ENCODE measurements at regions not wholly inside any gene's neighbourhood (a gene's known extent, or its start where the extent isn't known, plus 50 kb on each side); places are given as distances from the start of the nearest gene placed in this dataset.

DNA sequence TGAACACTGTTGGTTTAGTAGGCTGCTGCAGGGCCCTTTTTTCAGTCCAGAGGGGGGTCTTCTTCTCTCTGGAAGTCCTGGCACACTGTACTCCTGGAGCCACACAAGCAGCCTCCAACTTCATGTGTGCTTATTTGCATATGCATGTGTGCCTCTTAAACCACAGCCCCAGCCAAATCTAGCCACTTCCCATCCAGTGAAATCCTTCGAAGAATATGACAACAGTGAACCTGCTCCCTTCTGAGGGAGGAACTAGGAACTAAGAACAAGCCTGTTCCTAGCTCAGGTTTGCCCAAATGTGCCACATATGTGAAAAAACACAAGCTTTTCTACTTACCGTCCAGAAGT lies 348.5 kb downstream of the FOXO1 start:
- Histone ChIP-seq H3K27me3 (ENCODE audit: control insufficient read depth, insufficient read depth, low read length) (no peaks in the 10 kb centered on the region), H3K9me3 (ENCODE audit: control insufficient read depth, insufficient read depth, low read depth, low read length) (no peaks in the 10 kb centered on the region), H3K4me2 (ENCODE audit: extremely low read depth, insufficient read depth, low read length) (no peak overlapping the region), H3K79me2 (ENCODE audit: control insufficient read depth, insufficient read depth, low read length) (no peaks in the 10 kb centered on the region), H3K4me1 (ENCODE audit: control insufficient read depth, extremely low read depth, insufficient read depth, low read length) (no peaks in the 10 kb centered on the region), H2AFZ (ENCODE audit: low read length) (no peak overlapping the region), H3K4me3 (replicated peaks in 1 of 4; ENCODE audit: control extremely low read depth in 1 of 4, insufficient read depth in 1 of 4, low read depth in 3 of 4, low read length in 4 of 4) (no peak overlapping the region), H3K27ac (ENCODE audit: insufficient read depth, low read length) (no peak overlapping the region), H4K20me1 (ENCODE audit: control insufficient read depth, extremely low read depth, insufficient read depth, low read length) (no peaks in the 10 kb centered on the region), H3K9ac (ENCODE audit: insufficient read depth, low read length) (no peak overlapping the region), H3K36me3 (ENCODE audit: control insufficient read depth, insufficient read depth, low read length) (no peaks in the 10 kb centered on the region)
- no peak for DNase-seq (ENCODE audit: low read depth in 2 of 2)
- TF ChIP-seq, protein P1, sequence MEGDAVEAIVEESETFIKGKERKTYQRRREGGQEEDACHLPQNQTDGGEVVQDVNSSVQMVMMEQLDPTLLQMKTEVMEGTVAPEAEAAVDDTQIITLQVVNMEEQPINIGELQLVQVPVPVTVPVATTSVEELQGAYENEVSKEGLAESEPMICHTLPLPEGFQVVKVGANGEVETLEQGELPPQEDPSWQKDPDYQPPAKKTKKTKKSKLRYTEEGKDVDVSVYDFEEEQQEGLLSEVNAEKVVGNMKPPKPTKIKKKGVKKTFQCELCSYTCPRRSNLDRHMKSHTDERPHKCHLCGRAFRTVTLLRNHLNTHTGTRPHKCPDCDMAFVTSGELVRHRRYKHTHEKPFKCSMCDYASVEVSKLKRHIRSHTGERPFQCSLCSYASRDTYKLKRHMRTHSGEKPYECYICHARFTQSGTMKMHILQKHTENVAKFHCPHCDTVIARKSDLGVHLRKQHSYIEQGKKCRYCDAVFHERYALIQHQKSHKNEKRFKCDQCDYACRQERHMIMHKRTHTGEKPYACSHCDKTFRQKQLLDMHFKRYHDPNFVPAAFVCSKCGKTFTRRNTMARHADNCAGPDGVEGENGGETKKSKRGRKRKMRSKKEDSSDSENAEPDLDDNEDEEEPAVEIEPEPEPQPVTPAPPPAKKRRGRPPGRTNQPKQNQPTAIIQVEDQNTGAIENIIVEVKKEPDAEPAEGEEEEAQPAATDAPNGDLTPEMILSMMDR (conservative IDR thresholded peaks at IDR 0.05 in 1 of 2, IDR thresholded peaks at IDR 0.05 in 1 of 2; ENCODE audit: low read depth in 1 of 2, low read length in 2 of 2): no peak
- TF ChIP-seq EZH2 (IDR thresholded peaks at IDR 0.05; ENCODE audit: low read length, missing control alignments): no peak

DNA sequence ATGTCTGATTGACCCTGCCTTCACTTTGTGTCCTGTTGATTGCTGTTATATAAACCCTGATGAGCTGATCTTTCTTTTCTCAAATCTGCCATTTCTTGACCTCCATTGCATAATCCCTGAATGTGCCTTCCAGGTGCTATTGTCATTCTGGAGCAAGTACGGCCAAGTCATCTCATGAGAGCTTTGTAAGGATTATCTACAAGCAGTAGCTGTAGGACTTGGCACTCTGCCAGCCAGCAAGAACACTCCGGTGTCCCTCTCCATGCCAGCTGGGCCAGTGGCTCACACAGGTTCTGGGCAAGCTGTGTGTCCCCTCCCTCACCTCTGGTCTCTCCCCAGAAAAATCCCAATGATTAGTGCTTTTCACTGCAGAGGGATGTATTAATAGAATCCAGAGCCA lies 348.1 kb downstream of the FOXO1 start:
- TF ChIP-seq EZH2 (IDR thresholded peaks at IDR 0.05; ENCODE audit: low read length, missing control alignments): no peak
- TF ChIP-seq, protein P1 (conservative IDR thresholded peaks at IDR 0.05 in 1 of 2, IDR thresholded peaks at IDR 0.05 in 1 of 2; ENCODE audit: low read depth in 1 of 2, low read length in 2 of 2): no peak
- Histone ChIP-seq H3K9ac (ENCODE audit: insufficient read depth, low read length) (no peak overlapping the region), H3K36me3 (ENCODE audit: control insufficient read depth, insufficient read depth, low read length) (no peaks in the 10 kb centered on the region), H3K4me3 (replicated peaks in 1 of 4; ENCODE audit: control extremely low read depth in 1 of 4, insufficient read depth in 1 of 4, low read depth in 3 of 4, low read length in 4 of 4) (no peak overlapping the region), H3K4me2 (ENCODE audit: extremely low read depth, insufficient read depth, low read length) (no peak overlapping the region), H3K79me2 (ENCODE audit: control insufficient read depth, insufficient read depth, low read length) (no peaks in the 10 kb centered on the region), H3K27ac (ENCODE audit: insufficient read depth, low read length) (no peak overlapping the region), H4K20me1 (ENCODE audit: control insufficient read depth, extremely low read depth, insufficient read depth, low read length) (no peaks in the 10 kb centered on the region), H3K27me3 (ENCODE audit: control insufficient read depth, insufficient read depth, low read length) (no peaks in the 10 kb centered on the region), H2AFZ (ENCODE audit: low read length) (no peak overlapping the region), H3K4me1 (ENCODE audit: control insufficient read depth, extremely low read depth, insufficient read depth, low read length) (no peaks in the 10 kb centered on the region), H3K9me3 (ENCODE audit: control insufficient read depth, insufficient read depth, low read depth, low read length) (no peaks in the 10 kb centered on the region)
- no peak for DNase-seq (ENCODE audit: low read depth in 2 of 2)

- Histone ChIP-seq H3K36me3 (ENCODE audit: control insufficient read depth, insufficient read depth, low read length) (no peaks in the 10 kb centered on the region), H4K20me1 (ENCODE audit: control insufficient read depth, extremely low read depth, insufficient read depth, low read length) (no peaks in the 10 kb centered on the region), H2AFZ (ENCODE audit: low read length) (no peak overlapping the region), H3K4me2 (ENCODE audit: extremely low read depth, insufficient read depth, low read length) (no peak overlapping the region), H3K79me2 (ENCODE audit: control insufficient read depth, insufficient read depth, low read length) (no peaks in the 10 kb centered on the region), H3K4me3 (replicated peaks in 1 of 4; ENCODE audit: control extremely low read depth in 1 of 4, insufficient read depth in 1 of 4, low read depth in 3 of 4, low read length in 4 of 4) (no peak overlapping the region), H3K9ac (ENCODE audit: insufficient read depth, low read length) (no peak overlapping the region), H3K9me3 (ENCODE audit: control insufficient read depth, insufficient read depth, low read depth, low read length) (no peaks in the 10 kb centered on the region), H3K27me3 (ENCODE audit: control insufficient read depth, insufficient read depth, low read length) (no peaks in the 10 kb centered on the region), H3K27ac (ENCODE audit: insufficient read depth, low read length) (no peak overlapping the region), H3K4me1 (ENCODE audit: control insufficient read depth, extremely low read depth, insufficient read depth, low read length) (no peaks in the 10 kb centered on the region)
- TF ChIP-seq EZH2 (IDR thresholded peaks at IDR 0.05; ENCODE audit: low read length, missing control alignments): no peak
- TF ChIP-seq, protein P1 (conservative IDR thresholded peaks at IDR 0.05 in 1 of 2, IDR thresholded peaks at IDR 0.05 in 1 of 2; ENCODE audit: low read depth in 1 of 2, low read length in 2 of 2): no peak
- DNase-seq (ENCODE audit: low read depth in 2 of 2): no peak
Measured at GRCh38 chr13:40319699-40320579, 346.5 kb downstream of the FOXO1 start.

Measured in fibroblast of lung (primary cell).